ENCODE measurements at regions not wholly inside any gene's neighbourhood (a gene's known extent, or its start where the extent isn't known, plus 50 kb on each side); places are given as distances from the start of the nearest gene placed in this dataset.
A peak's percentile ranks its signal among the peaks of the same experiment; 100 is the strongest.

GRCh38 chr22:48595511-48595905, 1232.2 kb downstream of the BRD1 start:
- H3K4me3 ChIP-seq (ENCODE audit: low read depth, low read length): no peak overlapping the region
- TF ChIP-seq ZNF155 (tag by site-specific recombination; IDR thresholded peaks at IDR 0.05) (no peak), ZNF837 (tag by site-specific recombination; IDR thresholded peaks at IDR 0.05) (no peak), ZNF433 (tag by site-specific recombination; IDR thresholded peaks at IDR 0.05; ENCODE audit: low read depth) (no peak), ZNF18 (tag by site-specific recombination; IDR thresholded peaks at IDR 0.05) (no peak), ZNF544 (tag by site-specific recombination; IDR thresholded peaks at IDR 0.05) (no peak), PRDM6 (tag by site-specific recombination; IDR thresholded peaks at IDR 0.05) (no peak), PRDM4 (tag by site-specific recombination; IDR thresholded peaks at IDR 0.05) (no peak), GLIS1 (tag by site-specific recombination; IDR thresholded peaks at IDR 0.05) (peak; percentile 84), ZNF311 (tag by site-specific recombination; IDR thresholded peaks at IDR 0.05; ENCODE audit: borderline replicate concordance) (no peak)
- ChIA-PET CTCF (no interaction called here), POLR2A (interaction anchor here (0.5 kb wide), 1 partner anchor 93 kb away, joined by 4 read pairs; no protein-coding TSS in a partner anchor)
- no peaks in the 10 kb centered on the region for H3K4me1 ChIP-seq (ENCODE audit: control insufficient read depth, insufficient read depth, low read length)
- no peak overlapping the region for H3K27ac ChIP-seq (ENCODE audit: extremely low read depth, low read depth, low read length)
- H3K36me3 ChIP-seq (ENCODE audit: control insufficient read depth in 2 of 2, insufficient read depth in 1 of 2, low read length in 2 of 2): no peaks in the 10 kb centered on the region
- H3K9me3 ChIP-seq (ENCODE audit: control insufficient read depth, insufficient read depth, low read depth, low read length): no peaks in the 10 kb centered on the region

- Histone ChIP-seq H3K4me1 (ENCODE audit: control insufficient read depth, insufficient read depth, low read length) (no peaks in the 10 kb centered on the region), H3K27ac (ENCODE audit: extremely low read depth, low read depth, low read length) (no peak overlapping the region), H3K36me3 (ENCODE audit: control insufficient read depth in 2 of 2, insufficient read depth in 1 of 2, low read length in 2 of 2) (no peaks in the 10 kb centered on the region), H3K9me3 (ENCODE audit: control insufficient read depth, insufficient read depth, low read depth, low read length) (no peaks in the 10 kb centered on the region), H3K4me3 (ENCODE audit: low read depth, low read length) (no peak overlapping the region)
- POLR2A ChIA-PET: interaction anchor here (0.5 kb wide), 1 partner anchor 93 kb away, joined by 4 read pairs; no protein-coding TSS in a partner anchor
- CTCF ChIA-PET: no interaction called here
- no peak for TF ChIP-seq REPIN1 (tag by site-specific recombination; IDR thresholded peaks at IDR 0.05; ENCODE audit: low read depth)
- no peak for TF ChIP-seq ZFHX2 (tag by site-specific recombination; conservative IDR thresholded peaks at IDR 0.05)
- no peak for TF ChIP-seq ZNF16 (tag by site-specific recombination; IDR thresholded peaks at IDR 0.05; ENCODE audit: low read depth)
- TF ChIP-seq ZNF747 (tag by site-specific recombination; IDR thresholded peaks at IDR 0.05): no peak
- no peak for TF ChIP-seq ZNF449 (tag by site-specific recombination; IDR thresholded peaks at IDR 0.05)
- TF ChIP-seq PRDM6 (tag by site-specific recombination; IDR thresholded peaks at IDR 0.05): no peak
- no peak for TF ChIP-seq ELK4 (IDR thresholded peaks at IDR 0.05; ENCODE audit: borderline replicate concordance, low read depth, low read length)
- no peak for TF ChIP-seq MEIS1 (CRISPR knock-in tag; IDR thresholded peaks at IDR 0.05; ENCODE audit: borderline replicate concordance)
- TF ChIP-seq INSM2 (tag by site-specific recombination; IDR thresholded peaks at IDR 0.05): no peak
- TF ChIP-seq ZNF121 (tag by site-specific recombination; IDR thresholded peaks at IDR 0.05): no peak
- no peak for TF ChIP-seq SP7 (tag by site-specific recombination; IDR thresholded peaks at IDR 0.05)
These were observed 1232.7 kb downstream of the BRD1 start for GRCh38 chr22:48594757-48595510.
